ENCODE measurements at regions not wholly inside any gene's neighbourhood (a gene's known extent, or its start where the extent isn't known, plus 50 kb on each side); places are given as distances from the start of the nearest gene placed in this dataset.
"Not testable (repeated sequence)": the region's sequence is repeated elsewhere in the genome, so short reads cannot be mapped to it uniquely, and the experiment has no call there.

GRCh38 chr14:82635915-82636314 lies 1102.3 kb upstream of the SEL1L start:
- no peak for DNase-seq

DNA sequence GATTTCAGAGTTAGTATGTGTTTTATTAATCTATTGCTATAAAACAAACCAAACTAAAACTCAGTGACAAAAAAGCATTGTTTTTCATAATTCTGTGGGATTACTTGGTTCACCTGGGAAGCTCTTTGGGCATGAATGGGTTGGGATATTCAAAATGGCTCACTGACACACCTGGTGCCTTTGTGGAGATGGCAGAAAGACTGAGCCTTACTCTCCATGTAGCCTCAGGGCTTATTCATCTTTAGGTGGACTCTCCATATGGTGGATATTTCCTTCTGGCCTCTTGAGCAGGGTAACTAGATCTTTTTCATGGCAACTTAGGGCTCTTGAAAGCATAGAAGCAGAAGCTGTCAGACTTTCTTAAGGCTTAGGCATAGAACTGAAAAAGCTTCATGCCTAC lies 1102.8 kb upstream of the SEL1L start:
- DNase-seq: no peak

DNA sequence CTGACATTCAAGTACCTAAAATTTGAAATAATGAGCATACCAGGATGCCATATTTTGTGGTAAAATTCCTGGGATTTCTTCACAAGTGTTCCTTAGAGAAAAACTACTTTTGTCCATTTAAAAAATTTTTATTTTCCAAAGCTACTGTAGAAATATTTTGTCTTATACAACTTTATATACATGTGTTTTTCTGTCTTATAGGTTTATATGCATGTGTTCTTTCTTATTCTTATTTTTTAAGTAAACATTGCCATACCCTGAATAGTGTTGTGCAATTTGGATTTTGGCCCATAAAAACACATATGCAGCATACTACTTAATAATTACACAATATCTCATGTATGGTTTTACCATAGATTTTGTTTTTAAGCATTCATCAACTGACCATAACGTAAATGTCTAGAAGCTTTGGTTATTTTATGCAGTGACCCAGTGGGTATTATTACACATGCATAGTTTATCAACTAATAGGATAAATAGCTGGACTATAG lies 1107.4 kb upstream of the SEL1L start:
- no peak for DNase-seq

DNA sequence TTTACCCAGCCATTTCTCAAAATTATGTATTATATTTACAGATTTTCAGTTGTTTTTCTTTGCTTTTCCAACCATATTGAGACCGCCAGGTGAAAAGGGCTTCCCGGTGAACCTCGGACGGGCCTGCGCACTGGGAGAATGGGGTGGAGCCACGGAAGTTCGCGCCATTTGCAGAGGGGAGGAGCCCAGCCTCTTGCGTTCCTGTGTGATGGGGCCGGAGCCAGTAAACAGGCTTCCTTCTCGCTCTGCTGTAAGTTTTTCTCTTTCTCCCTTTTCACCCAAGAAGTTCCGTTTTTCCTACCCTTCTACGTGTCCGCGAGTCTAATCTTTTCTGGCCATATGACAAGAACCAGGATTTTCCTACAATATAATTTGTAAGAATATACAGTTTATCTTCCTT lies 1108.8 kb upstream of the SEL1L start:
- no peak for DNase-seq

DNA sequence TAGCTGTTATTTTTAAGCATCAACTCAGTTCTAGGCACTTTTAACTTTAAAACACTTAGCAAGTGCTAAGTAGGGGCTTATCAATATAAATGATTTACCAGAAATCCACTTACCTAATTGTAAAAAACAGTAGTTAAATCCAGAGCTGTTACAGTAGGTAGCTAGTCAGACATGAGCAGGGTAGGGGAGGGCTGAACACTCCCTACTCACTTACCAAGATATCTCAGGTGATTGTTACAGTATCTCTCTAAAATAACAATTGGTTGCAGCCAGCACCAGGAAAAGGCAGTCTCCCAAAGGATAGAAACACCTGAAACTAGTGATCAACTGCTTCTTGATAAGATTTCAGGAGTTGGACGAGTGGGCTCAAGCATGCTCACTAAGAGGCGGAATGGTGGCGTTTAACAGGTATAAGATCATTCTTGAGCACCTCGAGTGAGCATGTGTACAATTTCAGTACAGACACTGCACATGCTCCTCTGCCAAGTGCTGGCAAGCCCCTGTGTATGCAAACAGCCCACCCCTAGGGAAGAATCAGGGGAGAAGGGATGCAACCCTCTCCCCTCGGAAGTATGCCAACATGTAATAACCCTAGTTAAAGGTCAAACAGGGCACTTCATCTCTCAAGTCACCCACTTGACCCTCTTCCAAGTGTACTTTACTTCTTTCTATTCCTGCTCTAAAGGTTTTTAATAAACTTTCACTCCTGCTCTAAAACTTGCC lies 1113.6 kb upstream of the SEL1L start:
- DNase-seq: no peak

GRCh38 chr14:82655770-82656169 lies 1122.1 kb upstream of the SEL1L start:
- no peak for DNase-seq

- no peak for DNase-seq
Observed at GRCh38 chr14:82657186-82657675, 1123.6 kb upstream of the SEL1L start.

DNA sequence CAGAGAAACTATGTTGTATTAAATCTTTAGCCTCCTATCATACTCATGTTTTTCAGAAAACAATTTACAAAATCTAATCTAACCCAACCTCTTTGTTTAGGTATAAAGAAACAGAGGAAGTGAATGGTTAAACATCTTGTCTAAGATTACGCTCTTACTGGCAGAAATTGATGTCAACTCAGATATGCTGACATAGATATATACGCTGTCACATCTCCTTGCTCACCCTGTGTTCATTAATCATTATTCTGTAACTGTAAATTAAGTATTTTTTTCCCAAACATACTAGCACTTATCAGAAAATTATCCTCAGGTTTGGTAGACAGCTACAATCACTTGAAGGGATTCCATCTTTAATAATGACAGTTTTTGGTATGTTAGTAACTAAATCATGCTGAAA lies 1127.6 kb upstream of the SEL1L start:
- DNase-seq: no peak

DNA sequence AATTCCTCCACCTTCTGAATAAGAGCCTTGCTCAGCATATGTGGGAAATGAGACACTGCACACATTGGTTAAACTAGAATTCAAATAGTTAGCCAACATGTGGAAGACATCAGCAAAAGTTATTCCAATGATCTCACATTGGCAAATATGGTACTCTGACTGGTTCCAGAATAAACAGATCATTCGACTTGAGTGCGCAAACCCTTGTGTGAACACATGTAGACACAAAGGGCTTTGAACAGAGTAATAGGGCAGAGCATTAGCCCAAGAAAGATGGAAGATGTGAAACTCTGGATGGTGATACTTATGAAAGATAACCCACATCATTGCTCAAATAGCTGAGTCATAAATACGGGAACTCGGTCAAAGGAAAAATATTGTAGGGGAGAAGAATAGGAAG lies 1133.4 kb upstream of the SEL1L start:
- no peak for DNase-seq

DNA sequence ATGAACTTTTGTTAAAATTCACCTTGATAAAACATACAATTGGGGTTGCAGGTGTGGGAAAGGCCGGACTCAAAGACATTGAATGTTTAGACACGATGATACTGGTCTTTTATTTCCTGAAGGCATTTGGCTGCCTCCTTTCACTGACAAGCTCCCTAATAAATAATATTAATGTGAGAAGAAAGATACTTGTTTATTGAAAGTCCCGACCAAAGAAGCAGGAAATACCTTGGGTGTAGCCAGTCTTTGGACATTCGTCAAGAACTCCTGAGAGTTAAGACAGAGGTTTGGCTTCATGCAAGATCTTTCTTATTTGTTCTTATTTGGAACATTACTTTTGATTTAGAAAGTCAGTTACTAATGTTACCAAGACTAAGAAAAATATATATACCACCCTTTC lies 1133.8 kb upstream of the SEL1L start:
- no peak for DNase-seq

GRCh38 chr14:82676403-82676802 lies 1142.8 kb upstream of the SEL1L start:
- DNase-seq: no peak

DNA sequence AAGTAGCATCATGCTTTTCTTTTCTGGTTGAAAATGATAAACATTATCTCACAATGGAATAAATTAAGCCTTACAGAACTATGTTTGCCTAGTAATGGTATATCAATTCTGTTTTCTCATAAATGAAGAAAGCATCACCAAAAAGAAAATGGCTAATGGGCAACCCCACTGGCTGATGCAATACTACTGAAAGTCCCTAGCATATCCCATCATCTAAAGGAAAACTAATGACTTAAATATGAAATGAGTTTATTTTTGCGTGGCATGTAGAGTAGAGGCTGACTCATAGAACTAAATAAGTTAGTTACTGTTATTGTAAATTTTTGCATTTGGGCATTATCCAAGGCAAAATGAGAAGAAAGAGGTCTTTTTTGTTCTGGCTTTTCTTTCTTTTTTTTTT lies 1156.3 kb upstream of the SEL1L start:
- DNase-seq: no peak

- DNase-seq: not testable (repeated sequence)
Observed at GRCh38 chr14:82691191-82691590, 1157.5 kb upstream of the SEL1L start.

- no peak for DNase-seq
Observed at GRCh38 chr14:82694820-82695219, 1161.2 kb upstream of the SEL1L start.

DNA sequence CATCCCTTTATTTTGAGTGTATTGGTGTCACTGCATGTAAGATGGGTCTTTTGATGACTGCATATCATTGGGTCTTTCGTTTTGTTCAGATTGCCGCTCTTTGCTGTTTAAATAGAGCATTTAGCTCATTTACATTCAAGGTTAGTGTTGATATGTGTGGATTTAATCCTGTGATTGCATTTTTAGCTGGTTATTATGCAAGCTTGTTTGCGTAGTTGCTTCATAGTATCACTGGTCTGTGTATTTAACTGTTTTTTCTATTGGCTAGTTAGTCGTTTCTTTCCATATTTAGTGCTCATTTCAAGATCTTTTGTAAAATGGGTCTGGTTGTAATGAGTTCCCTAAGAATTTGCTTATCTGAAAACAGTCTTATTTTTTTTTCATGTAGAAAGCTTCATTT lies 1170.6 kb upstream of the SEL1L start:
- no peak for DNase-seq

DNA sequence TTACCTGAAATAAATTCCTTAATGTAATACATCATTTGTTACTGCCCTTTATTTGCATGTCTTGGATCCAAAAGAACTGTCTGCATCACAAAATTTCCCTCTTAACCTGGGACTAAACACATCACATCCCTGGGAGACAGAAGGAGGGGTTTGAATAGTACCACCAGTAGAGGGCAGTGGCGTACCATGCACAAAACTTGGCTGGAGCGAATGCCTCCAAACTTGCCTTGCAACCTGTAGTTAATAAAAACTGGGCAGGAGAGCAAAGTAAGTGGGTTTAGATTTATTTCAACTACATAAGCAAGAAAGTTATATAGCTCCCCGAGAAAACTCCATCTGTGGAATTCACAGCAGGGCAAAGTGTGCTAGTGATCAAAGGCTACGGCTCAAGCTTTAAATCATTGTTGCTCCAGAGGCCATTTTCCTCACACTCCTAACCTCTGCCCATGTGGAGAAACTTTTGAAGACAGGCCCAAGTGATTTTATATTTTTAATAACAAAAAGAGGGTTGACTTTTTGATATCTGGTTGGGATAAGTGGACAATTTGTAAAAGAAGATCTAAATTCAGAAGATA lies 1176.7 kb upstream of the SEL1L start:
- no peak for DNase-seq

- DNase-seq: no peak
Observed at GRCh38 chr14:82719617-82720016, 1186.0 kb upstream of the SEL1L start.

DNA sequence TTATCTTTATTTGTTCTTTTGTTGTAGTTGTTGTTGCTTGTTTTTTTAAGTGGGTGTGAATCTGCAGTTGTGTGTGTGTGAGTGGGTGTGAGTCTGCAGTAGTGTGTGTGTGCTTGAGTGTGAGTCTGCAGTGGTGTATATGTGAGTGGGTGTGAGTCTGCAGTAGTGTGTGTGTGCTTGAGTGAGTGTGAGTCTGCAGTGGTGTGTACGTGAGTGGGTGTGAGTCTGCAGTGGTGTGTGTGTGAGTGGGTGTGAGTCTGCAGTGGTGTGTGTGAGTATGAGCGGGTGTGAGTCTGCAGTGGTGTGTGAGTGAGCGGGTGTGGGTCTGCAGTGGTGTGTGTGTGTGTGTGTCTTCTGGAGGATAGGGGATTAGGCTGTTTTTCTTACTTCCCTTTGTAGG lies 1186.8 kb upstream of the SEL1L start:
- DNase-seq: no peak

- no peak for DNase-seq
Observed at GRCh38 chr14:82720946-82721345, 1187.3 kb upstream of the SEL1L start.

DNA sequence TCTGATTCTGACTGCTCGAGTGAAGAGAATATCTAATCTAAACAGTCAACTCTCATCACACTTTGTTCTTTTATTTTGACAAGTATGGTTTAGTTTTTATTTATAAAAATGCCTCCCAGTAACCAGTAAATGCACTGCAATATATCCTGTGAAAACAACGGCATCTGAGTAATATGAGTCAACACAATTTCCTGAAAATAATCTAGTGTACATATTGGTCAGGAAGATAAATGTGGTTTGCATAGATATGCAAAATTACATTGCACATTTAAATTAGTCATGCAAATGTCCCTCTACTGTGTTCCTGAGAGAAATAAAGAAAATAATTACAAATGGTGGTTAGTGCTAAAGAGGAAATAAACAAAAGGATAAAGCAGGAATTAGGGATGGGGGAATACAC lies 1190.7 kb upstream of the SEL1L start:
- DNase-seq: no peak

DNA sequence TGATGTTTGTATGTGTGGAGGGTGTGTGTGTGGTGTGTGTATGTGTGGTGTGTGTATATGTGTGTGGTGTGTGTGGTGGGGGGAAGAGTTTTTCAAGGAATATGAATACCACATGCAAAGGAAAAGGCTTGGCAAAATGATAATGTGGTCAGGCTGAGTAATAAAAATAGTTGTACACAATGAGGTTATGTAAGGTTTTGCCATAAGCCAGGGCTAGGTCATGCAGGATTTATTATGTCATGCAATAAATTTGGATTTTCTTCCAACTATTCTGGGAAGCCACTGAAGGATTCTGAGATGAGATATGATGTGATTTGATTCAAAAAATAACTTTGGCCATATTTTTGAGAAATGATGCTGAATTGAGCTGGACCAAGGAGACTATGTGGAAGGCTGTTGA lies 1191.6 kb upstream of the SEL1L start:
- no peak for DNase-seq

GRCh38 chr14:82731526-82731925 lies 1197.9 kb upstream of the SEL1L start:
- no peak for DNase-seq

GRCh38 chr14:82740547-82740946 lies 1206.9 kb upstream of the SEL1L start:
- DNase-seq: no peak

- DNase-seq: no peak
Observed at GRCh38 chr14:82755476-82755875, 1221.8 kb upstream of the SEL1L start.

DNA sequence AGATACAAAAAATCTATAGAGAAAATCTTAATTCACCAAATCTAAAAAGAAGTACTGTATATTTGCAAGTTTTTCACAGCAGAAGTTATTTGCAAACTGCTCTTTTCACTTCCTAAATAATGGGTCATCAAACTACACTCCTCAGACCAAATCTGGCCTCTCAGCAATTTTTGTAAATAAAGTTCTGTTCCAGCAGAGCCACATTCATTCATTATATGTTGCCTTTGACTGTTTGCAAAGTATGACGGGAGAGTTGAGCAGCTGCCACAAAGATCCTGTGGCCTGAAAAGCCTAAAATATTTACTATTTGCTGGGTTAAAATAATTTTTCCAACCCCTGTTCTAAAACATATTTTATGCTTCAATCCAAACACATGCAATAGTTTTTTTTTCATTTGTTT lies 1222.3 kb upstream of the SEL1L start:
- DNase-seq: no peak

All from activated gamma-delta T cell (primary cell).